ENCODE measurements at regions not wholly inside any gene's neighbourhood (a gene's known extent, or its start where the extent isn't known, plus 50 kb on each side); places are given as distances from the start of the nearest gene placed in this dataset.

DNA sequence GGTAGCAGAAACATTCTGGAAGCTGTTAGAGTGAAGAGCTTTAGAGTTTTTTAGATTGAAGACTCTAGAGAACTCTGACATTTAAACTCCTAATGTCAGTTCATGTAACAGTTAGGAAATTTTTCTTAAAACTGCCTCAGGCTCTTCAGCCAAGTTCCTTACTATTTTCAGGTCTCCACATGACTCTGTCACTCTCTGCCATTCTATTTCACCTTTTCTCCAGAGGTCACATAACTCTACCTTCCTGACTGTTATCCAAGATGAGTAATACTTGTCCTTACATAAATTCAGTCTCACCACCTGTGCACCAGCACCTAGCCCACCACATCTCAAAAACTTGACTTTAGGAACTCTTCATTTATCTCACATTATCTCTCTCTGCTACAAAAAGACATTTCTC lies 347.1 kb upstream of the CA10 start:
- Histone ChIP-seq H3K4me1 (ENCODE audit: insufficient read depth, low read length) (no peaks in the 10 kb centered on the region), H3K36me3 (ENCODE audit: insufficient read depth, low read length) (no peaks in the 10 kb centered on the region), H3K9me3 (ENCODE audit: insufficient read depth, low read depth, low read length) (no peaks in the 10 kb centered on the region), H3K27me3 (ENCODE audit: insufficient read depth, low read length) (no peaks in the 10 kb centered on the region), H3K9ac (ENCODE audit: low read length) (no peak overlapping the region), H3K4me2 (ENCODE audit: low read length) (no peak overlapping the region), H2AFZ (ENCODE audit: low read depth, low read length) (no peak overlapping the region), H3K4me3 (ENCODE audit: insufficient read depth, low read depth, low read length) (no peak overlapping the region), H3K27ac (ENCODE audit: low read depth, low read length) (no peak overlapping the region), H3K79me2 (ENCODE audit: insufficient read depth, low read length) (no peaks in the 10 kb centered on the region), H4K20me1 (ENCODE audit: insufficient read depth, low read length) (no peaks in the 10 kb centered on the region)
- Mint-ChIP-seq H3K4me1 (ENCODE audit: low read depth, unreplicated experiment) (no peaks in the 10 kb centered on the region), H3K36me3 (ENCODE audit: low read depth, unreplicated experiment) (no peaks in the 10 kb centered on the region), H3K4me3 (ENCODE audit: unreplicated experiment) (no peak overlapping the region), H3K9me3 (ENCODE audit: unreplicated experiment) (no peaks in the 10 kb centered on the region), H3K27ac (ENCODE audit: unreplicated experiment) (no peak overlapping the region), H3K27me3 (ENCODE audit: low read depth, unreplicated experiment) (peaks cover 1% of the 10 kb centered on the region)
- FAIRE-seq (no peak), DNase-seq (ENCODE audit: low read depth) (no peak)
- TF ChIP-seq, protein P1, sequence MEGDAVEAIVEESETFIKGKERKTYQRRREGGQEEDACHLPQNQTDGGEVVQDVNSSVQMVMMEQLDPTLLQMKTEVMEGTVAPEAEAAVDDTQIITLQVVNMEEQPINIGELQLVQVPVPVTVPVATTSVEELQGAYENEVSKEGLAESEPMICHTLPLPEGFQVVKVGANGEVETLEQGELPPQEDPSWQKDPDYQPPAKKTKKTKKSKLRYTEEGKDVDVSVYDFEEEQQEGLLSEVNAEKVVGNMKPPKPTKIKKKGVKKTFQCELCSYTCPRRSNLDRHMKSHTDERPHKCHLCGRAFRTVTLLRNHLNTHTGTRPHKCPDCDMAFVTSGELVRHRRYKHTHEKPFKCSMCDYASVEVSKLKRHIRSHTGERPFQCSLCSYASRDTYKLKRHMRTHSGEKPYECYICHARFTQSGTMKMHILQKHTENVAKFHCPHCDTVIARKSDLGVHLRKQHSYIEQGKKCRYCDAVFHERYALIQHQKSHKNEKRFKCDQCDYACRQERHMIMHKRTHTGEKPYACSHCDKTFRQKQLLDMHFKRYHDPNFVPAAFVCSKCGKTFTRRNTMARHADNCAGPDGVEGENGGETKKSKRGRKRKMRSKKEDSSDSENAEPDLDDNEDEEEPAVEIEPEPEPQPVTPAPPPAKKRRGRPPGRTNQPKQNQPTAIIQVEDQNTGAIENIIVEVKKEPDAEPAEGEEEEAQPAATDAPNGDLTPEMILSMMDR (IDR thresholded peaks at IDR 0.05; ENCODE audit: insufficient read depth, low read depth, low read length) = no peak
- no peak for TF ChIP-seq EZH2 (IDR thresholded peaks at IDR 0.05; ENCODE audit: insufficient read depth, low read length)

GRCh38 chr17:52504081-52504480 lies 345.6 kb upstream of the CA10 start:
- Mint-ChIP-seq H3K4me1 (ENCODE audit: low read depth, unreplicated experiment) (no peaks in the 10 kb centered on the region), H3K9me3 (ENCODE audit: unreplicated experiment) (no peaks in the 10 kb centered on the region), H3K27ac (ENCODE audit: unreplicated experiment) (no peak overlapping the region), H3K27me3 (ENCODE audit: low read depth, unreplicated experiment) (peaks cover 1% of the 10 kb centered on the region), H3K36me3 (ENCODE audit: low read depth, unreplicated experiment) (no peaks in the 10 kb centered on the region), H3K4me3 (ENCODE audit: unreplicated experiment) (no peak overlapping the region)
- H3K27ac ChIP-seq (ENCODE audit: low read depth, low read length) = no peak overlapping the region
- no peak for TF ChIP-seq EZH2 (IDR thresholded peaks at IDR 0.05; ENCODE audit: insufficient read depth, low read length)
- TF ChIP-seq, protein P1 (IDR thresholded peaks at IDR 0.05; ENCODE audit: insufficient read depth, low read depth, low read length) = no peak
- FAIRE-seq (no peak), DNase-seq (ENCODE audit: low read depth) (no peak)
- H3K9ac ChIP-seq (ENCODE audit: low read length) = no peak overlapping the region
- H3K79me2 ChIP-seq (ENCODE audit: insufficient read depth, low read length) = no peaks in the 10 kb centered on the region
- no peak overlapping the region for H3K4me2 ChIP-seq (ENCODE audit: low read length)
- no peak overlapping the region for H3K4me3 ChIP-seq (ENCODE audit: insufficient read depth, low read depth, low read length)
- H3K27me3 ChIP-seq (ENCODE audit: insufficient read depth, low read length) = no peaks in the 10 kb centered on the region
- H3K9me3 ChIP-seq (ENCODE audit: insufficient read depth, low read depth, low read length) = no peaks in the 10 kb centered on the region
- H4K20me1 ChIP-seq (ENCODE audit: insufficient read depth, low read length) = no peaks in the 10 kb centered on the region
- no peaks in the 10 kb centered on the region for H3K36me3 ChIP-seq (ENCODE audit: insufficient read depth, low read length)
- no peaks in the 10 kb centered on the region for H3K4me1 ChIP-seq (ENCODE audit: insufficient read depth, low read length)
- H2AFZ ChIP-seq (ENCODE audit: low read depth, low read length) = no peak overlapping the region

- no peak overlapping the region for H3K4me2 ChIP-seq (ENCODE audit: low read length)
- no peak overlapping the region for H3K9ac ChIP-seq (ENCODE audit: low read length)
- no peak for FAIRE-seq
- H4K20me1 ChIP-seq (ENCODE audit: insufficient read depth, low read length) = no peaks in the 10 kb centered on the region
- TF ChIP-seq, protein P1 (IDR thresholded peaks at IDR 0.05; ENCODE audit: insufficient read depth, low read depth, low read length) = no peak
- TF ChIP-seq EZH2 (IDR thresholded peaks at IDR 0.05; ENCODE audit: insufficient read depth, low read length) = no peak
- H3K27ac ChIP-seq (ENCODE audit: low read depth, low read length) = no peak overlapping the region
- no peak overlapping the region for H3K4me3 ChIP-seq (ENCODE audit: insufficient read depth, low read depth, low read length)
- no peaks in the 10 kb centered on the region for H3K4me1 Mint-ChIP-seq (ENCODE audit: low read depth, unreplicated experiment)
- no peaks in the 10 kb centered on the region for H3K9me3 ChIP-seq (ENCODE audit: insufficient read depth, low read depth, low read length)
- H3K9me3 Mint-ChIP-seq (ENCODE audit: unreplicated experiment) = peaks cover 6% of the 10 kb centered on the region
- H3K27me3 Mint-ChIP-seq (ENCODE audit: low read depth, unreplicated experiment) = no peaks in the 10 kb centered on the region
- H3K36me3 Mint-ChIP-seq (ENCODE audit: low read depth, unreplicated experiment) = no peaks in the 10 kb centered on the region
- H3K36me3 ChIP-seq (ENCODE audit: insufficient read depth, low read length) = no peaks in the 10 kb centered on the region
- H3K27me3 ChIP-seq (ENCODE audit: insufficient read depth, low read length) = no peaks in the 10 kb centered on the region
- no peaks in the 10 kb centered on the region for H3K79me2 ChIP-seq (ENCODE audit: insufficient read depth, low read length)
- H3K4me1 ChIP-seq (ENCODE audit: insufficient read depth, low read length) = no peaks in the 10 kb centered on the region
- H2AFZ ChIP-seq (ENCODE audit: low read depth, low read length) = no peak overlapping the region
- no peak overlapping the region for H3K27ac Mint-ChIP-seq (ENCODE audit: unreplicated experiment)
- DNase-seq (ENCODE audit: low read depth) = no peak
- no peak overlapping the region for H3K4me3 Mint-ChIP-seq (ENCODE audit: unreplicated experiment)
Measured at GRCh38 chr17:52495646-52496045, 337.1 kb upstream of the CA10 start.

Measured in astrocyte (in vitro differentiated cells and primary cell).